ENCODE measurements at regions not wholly inside any gene's neighbourhood (a gene's known extent, or its start where the extent isn't known, plus 50 kb on each side); places are given as distances from the start of the nearest gene placed in this dataset.
"Not testable (repeated sequence)": the region's sequence is repeated elsewhere in the genome, so short reads cannot be mapped to it uniquely, and the experiment has no call there.

DNA sequence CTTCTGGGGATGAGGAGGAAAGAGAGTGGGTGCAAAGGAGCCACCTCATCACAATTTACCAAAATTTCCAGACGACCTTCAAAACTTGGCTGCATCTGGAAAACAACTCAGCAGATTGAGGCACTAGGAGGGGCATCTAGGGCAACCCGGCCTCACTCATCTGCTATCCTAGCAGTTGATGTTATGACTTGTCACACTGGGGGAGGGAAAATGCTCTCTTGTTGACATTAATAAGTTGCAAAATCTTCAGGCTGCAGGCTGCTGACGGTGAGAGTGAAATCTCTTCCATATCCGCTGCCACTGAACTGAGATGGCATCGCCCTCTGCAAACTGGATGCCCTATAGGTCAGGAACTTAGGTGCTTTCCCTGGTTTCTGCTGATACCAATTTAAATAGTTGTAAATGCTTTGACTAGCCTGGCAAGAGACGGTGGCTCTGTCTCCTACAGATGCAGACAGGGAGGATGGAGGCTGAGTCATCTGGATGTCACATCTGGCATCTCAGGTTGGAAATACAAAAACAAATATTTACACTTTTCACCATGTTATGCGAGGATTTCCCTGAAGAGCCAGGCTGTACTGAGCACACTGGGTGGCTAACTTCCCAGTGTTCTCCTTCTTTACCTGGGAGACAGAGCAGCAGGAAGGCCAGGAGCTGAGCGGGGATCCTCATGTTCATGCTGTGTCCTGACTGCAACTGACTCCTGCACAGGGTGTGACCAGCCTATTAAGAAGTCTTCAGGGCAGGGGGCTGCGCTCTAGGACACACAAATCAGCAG lies 209.2 kb downstream of the ANKRD36 start:
- ATAC-seq; intact Hi-C loops (cut with DNase I); DNase-seq (ENCODE audit: missing footprints): not testable (repeated sequence)

DNA sequence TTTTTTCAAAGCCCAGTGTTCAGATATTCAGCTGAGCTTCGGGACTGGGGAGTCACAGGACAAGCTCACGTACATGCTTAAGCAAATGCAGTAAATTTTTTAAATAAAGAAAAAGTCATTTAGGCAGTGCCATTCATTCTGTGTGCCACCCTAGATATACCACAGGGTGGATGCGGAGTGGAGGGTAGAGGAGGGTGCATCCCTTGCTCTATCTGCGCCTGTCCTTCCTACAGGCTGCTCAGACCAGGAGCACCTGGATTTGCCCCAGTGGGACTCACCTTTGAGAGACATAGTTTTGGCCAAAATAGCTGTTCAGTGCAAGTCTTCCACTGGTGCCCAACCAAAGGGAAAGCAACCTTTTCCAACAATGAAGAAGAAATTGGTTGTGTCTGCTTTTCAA lies 202.4 kb downstream of the ANKRD36 start:
- DNase-seq (ENCODE audit: missing footprints); ATAC-seq; intact Hi-C loops (cut with DNase I): not testable (repeated sequence)

DNA sequence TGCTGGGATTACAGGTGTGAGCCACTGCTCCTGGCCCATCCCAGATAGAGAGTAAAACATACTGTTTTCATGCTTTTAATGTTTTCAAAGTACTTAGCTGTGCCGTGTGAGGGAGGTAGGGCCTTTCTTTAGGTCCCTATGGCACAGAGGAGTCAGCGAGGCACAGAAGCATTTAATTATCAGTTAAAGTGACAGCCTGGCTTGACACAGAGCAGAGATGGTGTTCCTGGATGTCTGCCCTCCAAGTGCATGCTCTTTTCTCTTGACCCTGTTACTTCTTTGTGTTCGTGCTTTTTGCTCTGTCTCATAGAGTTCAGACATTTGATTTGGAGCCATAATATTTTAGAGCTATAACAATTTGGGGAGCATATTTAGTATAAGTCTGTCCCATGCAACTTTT lies 199.5 kb downstream of the ANKRD36 start:
- peak; percentile 37 for ATAC-seq
- intact Hi-C loops (cut with DNase I); DNase-seq (ENCODE audit: missing footprints): not testable (repeated sequence)

DNA sequence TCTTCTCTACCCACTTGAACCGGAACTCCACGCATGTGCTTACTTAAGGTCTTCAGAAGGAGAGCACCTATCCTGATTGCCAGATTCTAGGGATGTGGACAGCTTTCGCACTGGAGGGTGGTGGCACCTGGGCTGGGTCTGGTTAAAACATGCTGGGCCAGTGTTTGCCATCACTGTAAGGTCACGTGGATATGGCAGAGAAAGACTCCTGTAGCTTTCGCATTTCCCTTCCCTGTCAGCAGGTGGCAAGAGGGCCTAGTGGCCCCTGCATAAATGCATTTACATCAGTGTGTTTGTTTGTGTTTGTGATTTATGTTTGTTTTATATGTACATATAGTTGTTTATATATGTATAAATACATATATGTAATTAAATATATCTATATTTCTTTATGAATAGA lies 192.5 kb downstream of the ANKRD36 start:
- ATAC-seq; DNase-seq (ENCODE audit: missing footprints); intact Hi-C loops (cut with DNase I): not testable (repeated sequence)

DNA sequence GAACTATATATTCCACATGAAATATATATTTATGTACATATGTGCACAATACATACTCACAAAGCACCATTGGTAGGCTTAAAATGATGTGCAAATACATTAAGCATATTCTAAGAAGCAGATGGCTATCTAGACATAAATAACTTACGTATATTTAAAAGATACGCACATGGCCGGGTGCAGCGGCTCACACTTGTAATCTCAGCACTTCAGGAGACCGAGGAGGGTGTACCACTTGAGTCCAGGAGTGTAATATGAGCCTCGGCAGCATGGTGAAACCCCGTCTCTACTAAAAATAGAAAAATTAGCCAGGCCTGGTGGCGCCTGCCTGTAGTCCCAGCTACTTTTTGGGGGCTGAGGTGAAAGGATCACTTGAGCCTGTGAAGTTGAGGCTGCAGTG lies 189.9 kb downstream of the ANKRD36 start:
- intact Hi-C loops (cut with DNase I); DNase-seq (ENCODE audit: missing footprints): not testable (repeated sequence)
- ATAC-seq, result peak; percentile 44

DNA sequence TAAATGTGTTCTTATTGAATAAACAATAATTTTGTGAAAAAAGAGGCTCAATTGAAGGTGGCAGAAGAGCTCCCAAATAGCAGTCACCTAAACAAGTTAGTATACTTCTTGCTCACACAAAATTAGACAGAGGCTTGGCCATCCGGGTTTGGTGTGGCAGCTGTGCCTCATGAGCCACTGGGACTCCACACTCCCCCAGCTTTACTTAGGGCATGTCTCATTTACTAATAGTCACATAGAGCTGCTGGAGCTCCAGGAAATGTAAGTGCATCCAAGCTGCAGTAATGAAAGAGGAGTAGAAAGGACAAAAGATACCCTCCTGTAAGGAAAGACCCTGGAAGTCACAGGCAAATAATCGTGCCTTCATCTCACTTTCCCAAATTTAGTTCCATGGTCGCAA lies 188.8 kb downstream of the ANKRD36 start:
- not testable (repeated sequence) for ATAC-seq

More for the DNA sequence above, 188.8 kb downstream of the ANKRD36 start:
- intact Hi-C loops (cut with DNase I); DNase-seq (ENCODE audit: missing footprints): not testable (repeated sequence)
